Spleen (tissue), 7 donors: ENCODE measurements at regions not wholly inside any gene's neighbourhood (a gene's known extent, or its start where the extent isn't known, plus 50 kb on each side); places are given as distances from the start of the nearest gene placed in this dataset.

Source experiments
- CTCF ChIP-seq, 11 experiments: fragments of 200-600 bp in 7 of 11; fragments of 450-650 bp in 4 of 11; sonication (generic) in 4 of 11; IDR thresholded peaks in 8 of 11; conservative IDR thresholded peaks in 3 of 11; 1 replicate in 7 of 11; 2 replicates in 4 of 11; pipeline versions ENCODE4 v1.4.0 to v1.8.0; 2016 to 2021; ENCODE audit warnings: antibody characterized with exemption in 11 of 11, inconsistent platforms in 4 of 11, mild to moderate bottlenecking in 1 of 11
- POLR2A ChIP-seq, 3 donors: fragments of 450-650 bp; IDR thresholded peaks; one replicate each; pipeline ENCODE4 v1.5.1; 2017; ENCODE audit warnings: antibody characterized with exemption in 3 of 3, mild to moderate bottlenecking in 1 of 3
- POLR2AphosphoS5 ChIP-seq, 3 donors: sonication (generic); formaldehyde crosslinking; IDR thresholded peaks; one replicate each; pipeline ENCODE4 v1.5.1; 2017; ENCODE audit warnings: antibody characterized with exemption in 3 of 3
- donor health status: DM: no; HTN: no; CAD: no; lungs with moderate emphysema.
- donor health status: DM: no; HTN: no; CAD: no.
- donor health status: DM: no; HTN: no; CAD: no.

GRCh38 chr13:21831654-21832324 lies 160.9 kb downstream of the FGF9 start:
- TF ChIP-seq POLR2A (IDR thresholded peaks at IDR 0.05) (no peak), CTCF (IDR thresholded peaks at IDR 0.05 in 8 of 11, conservative IDR thresholded peaks at IDR 0.05 in 3 of 11) (no peak), POLR2AphosphoS5 (IDR thresholded peaks at IDR 0.05) (no peak)
